ENCODE measurements at regions not wholly inside any gene's neighbourhood (a gene's known extent, or its start where the extent isn't known, plus 50 kb on each side); places are given as distances from the start of the nearest gene placed in this dataset.
A peak's percentile ranks its signal among the peaks of the same experiment; 100 is the strongest.
"Not testable (repeated sequence)": the region's sequence is repeated elsewhere in the genome, so short reads cannot be mapped to it uniquely, and the experiment has no call there.

GRCh38 chr2:234168605-234169570 is 118.4 kb downstream of the SPP2 start:
- H3K27me3 Mint-ChIP-seq, DNase-seq, H3K36me3 Mint-ChIP-seq, H3K4me3 Mint-ChIP-seq, H3K9me3 Mint-ChIP-seq, H3K27ac Mint-ChIP-seq: not testable (repeated sequence)
- peaks cover 12% of the 10 kb centered on the region for H3K4me1 Mint-ChIP-seq

- H3K27ac Mint-ChIP-seq, result no peak overlapping the region
These were observed 116.0 kb downstream of the SPP2 start for GRCh38 chr2:234166531-234166930.

GRCh38 chr2:234165421-234165820 is 114.9 kb downstream of the SPP2 start:
- H3K36me3 Mint-ChIP-seq, result no peaks in the 10 kb centered on the region
- H3K4me1 Mint-ChIP-seq, result peaks cover 16% of the 10 kb centered on the region
- H3K27ac Mint-ChIP-seq, result no peak overlapping the region
- H3K4me3 Mint-ChIP-seq, result no peak overlapping the region
- no peaks in the 10 kb centered on the region for H3K9me3 Mint-ChIP-seq
- H3K27me3 Mint-ChIP-seq, result no peaks in the 10 kb centered on the region
- DNase-seq, result no peak

More at GRCh38 chr2:234166531-234166930, 116.0 kb downstream of the SPP2 start:
- H3K4me1 Mint-ChIP-seq, result peaks cover 16% of the 10 kb centered on the region
- H3K9me3 Mint-ChIP-seq, result no peaks in the 10 kb centered on the region
- no peaks in the 10 kb centered on the region for H3K36me3 Mint-ChIP-seq
- DNase-seq, result no peak
- H3K4me3 Mint-ChIP-seq, result no peak overlapping the region
- no peaks in the 10 kb centered on the region for H3K27me3 Mint-ChIP-seq

DNA sequence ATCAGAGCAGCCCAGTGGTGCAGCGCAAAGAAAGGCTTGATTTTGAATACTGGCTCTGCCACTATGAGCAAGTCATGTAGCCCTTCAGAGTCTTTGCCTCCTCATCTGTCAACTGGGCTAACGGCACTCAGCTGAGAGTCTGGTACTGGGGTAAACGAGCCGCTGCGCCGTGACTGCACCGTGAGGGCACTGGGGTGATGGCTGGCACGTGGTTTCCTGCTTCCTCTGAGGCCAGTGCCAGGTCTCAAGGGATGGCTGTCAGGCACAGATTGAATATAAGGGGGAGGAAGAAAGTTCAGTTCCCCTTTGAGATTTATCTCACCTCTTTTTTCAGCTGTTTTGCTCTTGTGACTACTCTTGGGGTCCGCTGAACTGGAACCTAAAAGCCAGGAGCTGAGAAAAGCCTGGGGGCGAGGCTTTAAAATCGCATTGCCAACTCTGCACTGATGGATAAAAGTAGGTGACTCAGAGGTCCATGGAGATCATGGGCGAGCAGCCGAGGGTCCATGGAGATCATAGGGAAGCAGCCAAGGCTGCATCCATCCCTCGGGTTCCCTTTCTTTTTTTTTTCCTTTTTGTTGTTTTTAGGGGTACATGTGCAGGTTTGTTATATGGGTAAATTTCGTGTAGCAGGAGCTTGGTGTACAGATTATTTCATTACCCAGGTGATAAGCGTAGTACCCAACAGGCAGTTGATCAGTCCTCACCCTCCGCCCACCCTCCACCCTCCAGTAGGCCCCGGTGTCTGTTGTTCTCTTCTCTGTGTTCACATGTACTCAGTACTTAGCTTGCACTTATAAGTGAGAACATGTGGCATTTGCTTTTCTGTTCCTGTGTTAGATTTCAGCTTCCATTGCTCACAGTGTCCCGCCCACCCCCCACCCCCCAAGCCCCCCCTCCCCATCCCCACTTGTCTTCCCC is 114.3 kb downstream of the SPP2 start:
- Mint-ChIP-seq H3K27me3 (no peaks in the 10 kb centered on the region), H3K9me3 (no peaks in the 10 kb centered on the region), H3K4me3 (no peak overlapping the region), H3K4me1 (peaks cover 16% of the 10 kb centered on the region), H3K36me3 (no peaks in the 10 kb centered on the region), H3K27ac (no peak overlapping the region)
- DNase-seq, result peak; percentile 18

DNA sequence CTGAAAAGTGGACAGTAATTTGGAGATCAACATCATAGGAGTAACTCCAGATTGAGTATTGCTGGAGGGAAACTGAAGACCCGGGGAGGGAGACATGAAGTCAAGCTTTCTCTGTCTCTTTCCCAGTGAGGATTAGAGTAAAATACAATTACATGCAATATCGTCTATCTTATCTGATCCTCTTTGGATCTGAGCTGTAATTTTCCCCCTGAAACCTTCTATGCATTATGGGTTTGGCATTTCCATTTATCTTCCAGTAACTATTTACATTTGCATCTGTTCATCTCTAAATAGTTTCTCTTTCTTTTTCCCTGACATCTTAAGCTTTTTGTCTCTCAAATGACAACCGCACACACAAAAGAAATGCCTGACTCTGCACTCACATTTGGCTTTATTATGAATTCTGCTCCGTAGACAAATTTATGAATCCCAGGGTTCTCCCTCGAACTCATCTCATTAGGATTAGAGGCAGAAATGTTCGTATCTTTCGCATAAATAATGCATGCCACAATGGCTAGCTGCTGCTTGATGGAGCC is 113.1 kb downstream of the SPP2 start:
- Mint-ChIP-seq H3K4me3 (no peak overlapping the region), H3K27ac (no peak overlapping the region), H3K4me1 (peaks cover 16% of the 10 kb centered on the region)

GRCh38 chr2:234162861-234163260 is 112.4 kb downstream of the SPP2 start:
- H3K27me3 Mint-ChIP-seq, result no peaks in the 10 kb centered on the region
- no peak overlapping the region for H3K27ac Mint-ChIP-seq
- H3K4me1 Mint-ChIP-seq, result peaks cover 16% of the 10 kb centered on the region
- no peaks in the 10 kb centered on the region for H3K36me3 Mint-ChIP-seq
- no peak for DNase-seq
- no peak overlapping the region for H3K4me3 Mint-ChIP-seq
- H3K9me3 Mint-ChIP-seq, result no peaks in the 10 kb centered on the region

More for the DNA sequence above, 113.1 kb downstream of the SPP2 start:
- no peaks in the 10 kb centered on the region for H3K9me3 Mint-ChIP-seq
- no peak for DNase-seq
- H3K36me3 Mint-ChIP-seq, result no peaks in the 10 kb centered on the region
- H3K27me3 Mint-ChIP-seq, result no peaks in the 10 kb centered on the region

DNA sequence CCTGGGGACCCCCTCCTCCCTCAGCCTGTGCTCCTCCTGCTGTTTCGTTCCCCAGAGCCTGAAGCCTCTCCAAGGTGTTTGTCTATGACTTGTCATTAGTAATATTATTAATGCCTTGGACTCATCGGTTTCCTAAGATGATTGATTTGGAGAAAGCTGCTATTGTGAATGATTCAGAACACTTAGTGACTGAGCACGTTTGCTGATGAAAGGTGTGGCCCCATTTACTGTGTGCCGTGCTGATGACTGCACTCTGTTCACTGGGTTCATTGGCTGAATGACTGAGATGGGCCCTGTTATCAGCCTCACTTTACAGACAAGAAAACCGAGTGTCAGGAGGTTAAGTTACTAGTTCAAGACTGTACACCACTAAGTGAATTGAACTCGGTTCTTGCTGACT is 111.4 kb downstream of the SPP2 start:
- Mint-ChIP-seq H3K9me3 (no peaks in the 10 kb centered on the region), H3K27ac (no peak overlapping the region), H3K27me3 (no peaks in the 10 kb centered on the region), H3K4me1 (peaks cover 16% of the 10 kb centered on the region), H3K4me3 (no peak overlapping the region), H3K36me3 (no peaks in the 10 kb centered on the region)
- no peak for DNase-seq

- Mint-ChIP-seq H3K36me3 (no peaks in the 10 kb centered on the region), H3K4me3 (no peak overlapping the region), H3K27ac (no peak overlapping the region), H3K4me1 (peaks cover 3% of the 10 kb centered on the region), H3K27me3 (no peaks in the 10 kb centered on the region), H3K9me3 (no peaks in the 10 kb centered on the region)
- no peak for DNase-seq
These were observed 108.3 kb downstream of the SPP2 start for GRCh38 chr2:234158812-234159211.

- Mint-ChIP-seq H3K4me3 (no peak overlapping the region), H3K4me1 (no peaks in the 10 kb centered on the region), H3K27me3 (no peaks in the 10 kb centered on the region), H3K9me3 (no peaks in the 10 kb centered on the region), H3K27ac (no peak overlapping the region), H3K36me3 (peaks cover 2% of the 10 kb centered on the region)
- no peak for DNase-seq
These were observed 107.5 kb downstream of the SPP2 start for GRCh38 chr2:234157817-234158588.

- H3K4me1 Mint-ChIP-seq, result no peaks in the 10 kb centered on the region
- no peak for DNase-seq
- no peak overlapping the region for H3K27ac Mint-ChIP-seq
- H3K36me3 Mint-ChIP-seq, result peaks cover 2% of the 10 kb centered on the region
- H3K27me3 Mint-ChIP-seq, result no peaks in the 10 kb centered on the region
- no peaks in the 10 kb centered on the region for H3K9me3 Mint-ChIP-seq
- H3K4me3 Mint-ChIP-seq, result no peak overlapping the region
These were observed 105.8 kb downstream of the SPP2 start for GRCh38 chr2:234156326-234156725.

DNA sequence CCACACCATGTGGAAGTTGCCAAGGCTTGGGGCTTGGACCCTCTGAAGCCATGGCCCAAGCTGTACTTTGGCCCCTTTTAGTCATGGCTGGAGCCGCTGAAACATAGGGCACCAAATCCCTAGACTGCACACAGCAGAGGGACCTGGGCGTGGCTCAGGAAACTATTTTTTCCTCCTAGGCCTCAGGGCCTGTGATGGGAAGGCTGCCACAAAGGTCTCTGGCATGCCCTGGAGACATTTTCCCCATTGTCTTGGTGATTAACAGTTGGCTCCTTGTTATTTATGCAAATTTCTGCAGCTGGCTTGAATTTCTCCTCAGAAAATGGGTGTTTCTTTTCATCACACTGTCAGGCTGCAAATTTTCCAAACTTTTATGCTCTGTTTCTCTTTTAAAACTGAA is 102.3 kb downstream of the SPP2 start:
- H3K36me3 Mint-ChIP-seq, H3K4me3 Mint-ChIP-seq, H3K9me3 Mint-ChIP-seq, DNase-seq, H3K27ac Mint-ChIP-seq, H3K27me3 Mint-ChIP-seq, H3K4me1 Mint-ChIP-seq: not testable (repeated sequence)

GRCh38 chr2:234147335-234147861 is 96.9 kb downstream of the SPP2 start:
- Mint-ChIP-seq H3K36me3 (no peaks in the 10 kb centered on the region), H3K9me3 (no peaks in the 10 kb centered on the region), H3K4me1 (peaks cover 24% of the 10 kb centered on the region), H3K4me3 (no peak overlapping the region), H3K27ac (no peak overlapping the region), H3K27me3 (no peaks in the 10 kb centered on the region)
- DNase-seq, result no peak

DNA sequence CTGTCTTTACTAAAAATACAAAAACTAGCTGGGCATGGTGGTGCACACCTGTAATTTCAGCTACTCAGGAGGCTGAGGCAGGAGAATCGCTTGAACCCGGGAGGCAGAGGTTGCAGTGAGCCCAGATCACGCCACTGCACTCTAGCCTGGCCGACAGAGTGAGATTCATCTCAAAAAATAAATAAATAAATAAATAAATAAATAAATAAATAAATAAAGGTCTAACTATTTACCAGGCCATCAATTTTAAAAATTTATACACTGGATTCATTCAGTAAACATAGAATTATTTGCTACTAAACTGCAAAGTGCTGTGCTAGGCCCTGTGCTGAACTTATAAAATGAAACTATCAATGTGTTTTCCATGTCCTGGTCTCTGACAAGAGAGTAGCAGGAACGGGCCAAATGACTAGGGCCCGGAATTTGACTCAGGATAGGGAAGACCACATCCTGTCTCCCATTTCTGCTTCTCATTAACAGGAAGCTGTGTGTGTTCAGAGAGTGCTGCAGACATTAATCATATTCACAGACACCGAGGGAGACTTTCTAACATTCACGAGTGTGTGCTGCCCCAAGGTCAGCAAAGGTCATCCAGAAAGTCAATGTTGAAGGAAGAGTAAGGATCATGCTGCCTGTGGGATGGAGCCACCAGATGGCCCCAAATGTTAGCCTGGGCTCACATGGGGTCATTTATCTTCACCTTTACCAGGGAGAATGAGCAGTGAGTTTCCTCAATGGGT is 95.8 kb downstream of the SPP2 start:
- Mint-ChIP-seq H3K27me3 (no peaks in the 10 kb centered on the region), H3K4me1 (peaks cover 24% of the 10 kb centered on the region), H3K36me3 (no peaks in the 10 kb centered on the region), H3K27ac (no peak overlapping the region), H3K4me3 (no peak overlapping the region), H3K9me3 (no peaks in the 10 kb centered on the region)
- DNase-seq, result no peak

GRCh38 chr2:234145511-234145910 is 95.0 kb downstream of the SPP2 start:
- Mint-ChIP-seq H3K27ac (no peak overlapping the region), H3K27me3 (no peaks in the 10 kb centered on the region), H3K9me3 (no peaks in the 10 kb centered on the region), H3K36me3 (no peaks in the 10 kb centered on the region), H3K4me3 (no peak overlapping the region), H3K4me1 (peaks cover 24% of the 10 kb centered on the region)
- no peak for DNase-seq

Measured in activated naive CD8-positive, alpha-beta T cell treated with anti-CD3 and anti-CD28 coated beads for 36 hours (primary cell).